ENCODE measurements at regions not wholly inside any gene's neighbourhood (a gene's known extent, or its start where the extent isn't known, plus 50 kb on each side); places are given as distances from the start of the nearest gene placed in this dataset.

- TF ChIP-seq POLR2A (IDR thresholded peaks at IDR 0.05) (no peak), CTCF (IDR thresholded peaks at IDR 0.05) (no peak)
Observed at GRCh38 chr4:146107587-146108240, 67.8 kb upstream of the LSM6 start.

Measured in esophagus squamous epithelium (tissue), 4 donors.